ENCODE measurements at regions not wholly inside any gene's neighbourhood (a gene's known extent, or its start where the extent isn't known, plus 50 kb on each side); places are given as distances from the start of the nearest gene placed in this dataset.

GRCh38 chr6:14335071-14335470 lies 217.5 kb downstream of the CD83 start:
- TF ChIP-seq GATA3 (IDR thresholded peaks at IDR 0.05; ENCODE audit: low read depth, low read length), result no peak
- TF ChIP-seq GATA2 (IDR thresholded peaks at IDR 0.05; ENCODE audit: low read depth, low read length), result no peak
